Endothelial cell of umbilical vein (primary cell): ENCODE measurements at regions not wholly inside any gene's neighbourhood (a gene's known extent, or its start where the extent isn't known, plus 50 kb on each side); places are given as distances from the start of the nearest gene placed in this dataset.

Experiments
- EZH2 ChIP-seq: IDR thresholded peaks from 2 replicates; pipeline ENCODE4 v1.6.1; 2012; ENCODE audit warnings: borderline replicate concordance, low read depth, mild to moderate bottlenecking, moderate library complexity, low read length, inconsistent platforms; ENCODE audit not compliant: severe bottlenecking
- FOS ChIP-seq: IDR thresholded peaks from 2 replicates; pipeline ENCODE4 v1.6.1; 2011; ENCODE audit warnings: mild to moderate bottlenecking, low read length, moderate library complexity, borderline replicate concordance; ENCODE audit not compliant: insufficient read depth
- GATA2 ChIP-seq: IDR thresholded peaks from 2 replicates; pipeline ENCODE4 v1.7.0; 2011; ENCODE audit warnings: low read depth, mild to moderate bottlenecking, moderate library complexity, mixed read lengths, low read length; ENCODE audit not compliant: insufficient read length, insufficient read depth
- MYC ChIP-seq: IDR thresholded peaks from one replicate; pipeline ENCODE4 v1.6.1; 2011; ENCODE audit warnings: mild to moderate bottlenecking, low read depth, low read length
- POLR2A ChIP-seq: IDR thresholded peaks from 2 replicates; pipeline ENCODE4 v1.6.1; 2012; ENCODE audit warnings: low read depth, mild to moderate bottlenecking, control low read depth, low read length
- POLR2AphosphoS5 ChIP-seq: IDR thresholded peaks from 2 replicates; pipeline ENCODE4 v1.6.1; 2012; ENCODE audit warnings: low read depth, mild to moderate bottlenecking, control low read depth, low read length, moderate library complexity; ENCODE audit not compliant: insufficient read depth
- TF ChIP-seq, protein P1 (sequence below), 2 donors: IDR thresholded peaks; 1 replicate in 1 of 2; 2 replicates in 1 of 2; pipeline ENCODE4 v1.5.1; 2011; ENCODE audit warnings: low read length in 2 of 2, mild to moderate bottlenecking in 2 of 2, moderate library complexity in 2 of 2, control low read depth in 1 of 2, inconsistent platforms in 1 of 2, low read depth in 1 of 2; ENCODE audit not compliant: insufficient read depth in 1 of 2; ENCODE audit errors: extremely low read depth in 1 of 2

GRCh38 chr16:63200940-63201339 lies 1164.7 kb upstream of the CDH8 start:
- TF ChIP-seq EZH2 (no peak), FOS (no peak), POLR2AphosphoS5 (no peak), MYC (no peak), POLR2A (no peak), GATA2 (no peak)
- TF ChIP-seq, protein P1, sequence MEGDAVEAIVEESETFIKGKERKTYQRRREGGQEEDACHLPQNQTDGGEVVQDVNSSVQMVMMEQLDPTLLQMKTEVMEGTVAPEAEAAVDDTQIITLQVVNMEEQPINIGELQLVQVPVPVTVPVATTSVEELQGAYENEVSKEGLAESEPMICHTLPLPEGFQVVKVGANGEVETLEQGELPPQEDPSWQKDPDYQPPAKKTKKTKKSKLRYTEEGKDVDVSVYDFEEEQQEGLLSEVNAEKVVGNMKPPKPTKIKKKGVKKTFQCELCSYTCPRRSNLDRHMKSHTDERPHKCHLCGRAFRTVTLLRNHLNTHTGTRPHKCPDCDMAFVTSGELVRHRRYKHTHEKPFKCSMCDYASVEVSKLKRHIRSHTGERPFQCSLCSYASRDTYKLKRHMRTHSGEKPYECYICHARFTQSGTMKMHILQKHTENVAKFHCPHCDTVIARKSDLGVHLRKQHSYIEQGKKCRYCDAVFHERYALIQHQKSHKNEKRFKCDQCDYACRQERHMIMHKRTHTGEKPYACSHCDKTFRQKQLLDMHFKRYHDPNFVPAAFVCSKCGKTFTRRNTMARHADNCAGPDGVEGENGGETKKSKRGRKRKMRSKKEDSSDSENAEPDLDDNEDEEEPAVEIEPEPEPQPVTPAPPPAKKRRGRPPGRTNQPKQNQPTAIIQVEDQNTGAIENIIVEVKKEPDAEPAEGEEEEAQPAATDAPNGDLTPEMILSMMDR (IDR thresholded peaks at IDR 0.05; ENCODE audit: extremely low read depth in 1 of 2, insufficient read depth in 1 of 2, low read depth in 1 of 2, low read length in 2 of 2), result no peak
